ENCODE measurements at regions not wholly inside any gene's neighbourhood (a gene's known extent, or its start where the extent isn't known, plus 50 kb on each side); places are given as distances from the start of the nearest gene placed in this dataset.
"Not testable (repeated sequence)": the region's sequence is repeated elsewhere in the genome, so short reads cannot be mapped to it uniquely, and the experiment has no call there.

DNA sequence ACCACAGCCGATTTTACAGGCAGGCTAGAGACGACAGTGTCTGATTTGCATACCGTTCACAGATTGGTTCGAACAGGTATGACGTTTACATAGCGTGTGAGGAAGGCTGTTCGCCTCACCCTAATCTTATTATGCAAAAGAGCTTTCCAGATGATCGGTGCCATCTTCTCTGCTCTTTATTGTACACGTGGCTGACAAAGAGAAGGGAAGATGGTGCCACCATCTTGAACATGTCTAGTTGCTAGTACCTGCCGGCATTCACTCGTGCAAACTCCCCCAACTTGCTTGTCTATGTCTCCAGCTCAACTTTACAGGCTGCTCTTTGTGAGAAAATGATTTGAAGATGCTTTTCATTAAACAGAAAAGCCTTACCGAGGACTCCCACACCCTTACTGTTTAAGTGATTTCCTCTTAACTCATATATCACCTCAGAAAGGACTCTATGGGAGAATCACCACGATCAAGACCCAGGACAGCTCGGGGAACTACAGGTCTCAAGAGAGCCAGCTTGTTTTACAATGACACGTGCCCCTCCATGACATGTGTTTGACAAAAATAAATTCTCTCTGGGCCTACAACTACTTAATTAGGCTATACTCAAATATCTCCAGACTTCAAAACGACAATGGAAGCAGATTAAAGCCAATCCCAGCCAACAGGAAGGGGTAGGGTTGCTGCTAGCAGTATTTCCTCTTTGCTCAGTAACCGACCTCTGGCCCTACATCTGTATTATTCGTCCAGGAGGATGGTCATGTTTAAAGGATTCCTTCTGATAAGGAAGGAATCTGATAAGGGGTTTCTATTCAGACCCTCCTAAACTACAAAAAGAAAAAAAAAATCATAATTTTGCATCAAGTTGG lies 480.6 kb downstream of the TMEM114 start:
- DNase-seq = no peak

DNA sequence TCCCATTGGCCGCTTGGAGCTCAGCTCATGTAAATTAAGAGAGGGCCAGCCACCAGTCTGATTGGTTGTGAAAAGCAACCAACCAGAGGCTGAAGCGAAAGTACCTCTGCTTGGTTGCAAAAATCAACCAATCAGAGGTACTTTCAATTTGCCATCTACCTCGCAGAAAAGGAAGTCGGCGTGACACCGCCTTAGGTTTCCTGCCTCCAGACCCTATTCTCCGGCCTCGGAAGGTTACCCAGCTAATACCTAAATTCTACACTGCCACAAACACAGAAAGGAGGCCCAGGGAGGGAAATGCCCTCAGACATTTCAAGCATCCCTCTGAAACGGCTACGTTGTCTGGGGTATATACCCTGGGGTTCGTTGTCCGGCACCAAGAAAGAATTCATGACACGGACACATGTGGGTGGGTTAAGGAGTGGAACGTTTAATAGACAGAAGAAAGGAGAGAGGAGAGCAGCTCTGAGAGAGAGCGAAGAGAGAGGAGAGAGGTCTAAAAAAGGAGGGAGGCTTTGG lies 481.3 kb downstream of the TMEM114 start:
- DNase-seq = no peak

DNA sequence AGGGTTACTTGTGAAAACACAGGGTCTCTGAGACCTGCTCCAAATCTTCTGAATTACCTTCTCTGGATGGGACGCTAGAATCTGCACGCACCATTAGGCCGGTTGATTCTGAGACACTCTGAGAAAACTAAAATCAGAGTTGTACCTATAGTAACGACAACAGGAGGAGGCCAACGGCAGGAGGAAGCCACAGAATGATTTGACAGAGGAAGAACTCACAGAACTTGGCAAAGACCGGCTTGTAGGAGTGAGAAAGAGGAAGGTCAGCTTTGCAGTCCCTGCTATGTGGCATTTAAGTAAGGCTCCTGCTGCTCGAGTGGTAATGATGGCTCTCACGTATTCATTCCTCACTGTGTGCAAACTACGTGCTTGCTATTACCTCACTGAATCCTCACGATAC lies 483.0 kb downstream of the TMEM114 start:
- DNase-seq = no peak

DNA sequence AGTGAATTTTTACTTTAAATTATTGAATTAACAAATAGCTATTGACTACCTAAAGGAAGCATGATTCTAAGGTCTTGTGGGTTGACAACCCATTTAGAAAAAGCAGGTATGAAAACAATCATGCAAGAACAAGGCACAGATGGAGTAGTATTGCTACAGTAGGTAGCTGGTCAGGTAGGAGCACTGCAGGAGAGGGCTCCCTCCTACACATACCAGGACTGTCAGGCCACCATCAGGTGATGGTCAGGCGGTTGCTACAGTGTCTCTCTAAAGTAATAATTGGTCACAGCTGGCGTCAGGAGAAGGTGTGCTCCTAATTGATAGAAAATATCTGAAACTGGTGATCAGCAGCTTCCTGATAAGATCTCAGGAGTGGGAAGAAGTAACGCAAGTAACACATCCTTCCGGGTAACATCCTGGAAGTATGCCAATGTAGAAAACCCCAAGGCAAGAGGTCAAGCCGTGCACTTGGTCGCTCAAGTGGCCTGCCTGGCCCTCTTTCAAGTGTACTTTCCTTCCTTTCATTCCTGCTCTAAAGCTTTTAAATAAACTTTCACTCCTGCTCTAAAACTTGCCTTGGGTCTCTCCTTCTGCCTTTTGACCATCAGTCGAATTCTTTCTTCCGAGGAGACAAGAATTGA lies 486.5 kb downstream of the TMEM114 start:
- DNase-seq = no peak

DNA sequence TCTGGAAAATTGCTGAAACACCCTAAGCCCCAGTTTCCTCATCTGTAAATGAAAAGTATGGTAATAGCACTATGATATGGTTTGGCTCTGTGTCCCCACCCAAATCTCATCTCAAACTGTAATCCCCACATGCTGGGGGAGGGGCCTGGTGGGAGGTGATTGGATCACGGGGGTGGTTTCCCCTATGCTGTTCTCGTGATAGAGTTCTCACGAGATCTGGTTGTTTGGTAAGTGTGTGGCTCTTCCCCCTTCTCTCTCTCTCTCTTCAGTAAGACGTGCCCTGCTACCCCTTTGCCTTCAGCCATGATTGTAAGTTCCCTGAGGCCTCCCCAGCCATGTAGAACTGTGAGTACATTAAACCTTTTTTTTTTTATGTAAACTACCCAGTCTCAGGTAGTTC lies 490.7 kb downstream of the TMEM114 start:
- DNase-seq = no peak

DNA sequence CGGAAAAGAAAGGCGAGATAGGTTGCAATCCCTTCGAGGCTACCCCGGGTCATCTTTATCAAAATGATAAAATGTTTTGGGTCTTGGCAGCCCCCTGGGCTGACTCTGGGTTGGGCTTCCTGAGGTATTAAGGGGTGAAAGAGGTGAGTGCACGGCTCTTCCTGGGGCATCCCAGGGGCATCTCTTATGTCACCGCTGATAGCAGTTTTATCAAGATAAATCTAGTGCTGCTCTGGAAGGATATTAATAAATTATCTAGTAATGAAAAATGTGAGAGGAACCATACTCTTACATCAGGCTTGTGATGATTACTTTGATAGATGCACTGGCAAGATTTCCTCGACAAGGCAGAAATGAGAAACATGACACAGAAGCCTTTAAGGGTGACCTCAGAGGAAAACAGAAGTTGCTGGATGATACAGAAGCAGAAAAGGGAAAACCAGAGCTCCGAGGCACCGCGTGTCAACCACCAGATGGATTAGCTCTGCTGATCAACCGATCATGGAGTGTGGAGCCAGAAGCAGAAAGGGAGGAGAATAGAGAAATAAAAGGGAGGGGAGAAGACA lies 491.3 kb downstream of the TMEM114 start:
- DNase-seq = no peak

DNA sequence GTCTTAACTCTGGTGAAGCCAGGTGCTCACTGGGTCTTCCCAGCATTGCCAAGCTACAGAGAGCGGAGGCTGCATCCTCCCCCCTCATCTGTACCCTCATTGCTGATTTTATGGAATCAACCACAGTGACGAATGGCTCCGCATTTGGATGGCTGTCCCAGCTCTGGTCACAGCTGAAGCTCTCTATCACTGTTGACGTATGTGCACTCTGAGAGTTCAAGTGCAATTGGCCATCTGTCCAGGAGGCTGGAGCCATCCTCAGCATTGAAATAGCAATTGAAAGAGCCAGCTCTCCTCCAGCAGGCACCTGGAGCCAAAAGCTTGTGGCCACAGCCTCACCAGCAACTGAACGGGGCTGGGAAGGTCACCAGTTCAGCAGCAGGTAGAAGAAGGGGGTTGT lies 494.1 kb downstream of the TMEM114 start:
- no peak for DNase-seq

DNA sequence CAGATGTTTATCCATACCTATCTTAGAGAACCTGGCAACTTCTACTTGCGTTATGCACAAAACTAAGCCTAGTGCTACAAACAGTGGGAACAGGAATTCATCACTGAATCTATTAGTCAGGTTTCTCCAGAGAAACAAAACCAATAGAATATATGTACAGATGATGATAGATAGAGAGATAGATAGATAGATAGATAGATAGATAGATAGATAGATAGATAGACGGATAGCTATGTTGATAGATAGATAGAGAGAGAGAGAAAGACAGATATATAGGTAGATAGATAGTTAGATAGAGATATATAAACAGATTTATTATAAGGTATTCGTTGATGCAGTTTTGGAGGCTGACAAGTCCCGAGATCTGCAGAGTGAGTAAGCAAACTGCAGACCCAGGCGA lies 495.6 kb downstream of the TMEM114 start:
- DNase-seq = no peak

DNA sequence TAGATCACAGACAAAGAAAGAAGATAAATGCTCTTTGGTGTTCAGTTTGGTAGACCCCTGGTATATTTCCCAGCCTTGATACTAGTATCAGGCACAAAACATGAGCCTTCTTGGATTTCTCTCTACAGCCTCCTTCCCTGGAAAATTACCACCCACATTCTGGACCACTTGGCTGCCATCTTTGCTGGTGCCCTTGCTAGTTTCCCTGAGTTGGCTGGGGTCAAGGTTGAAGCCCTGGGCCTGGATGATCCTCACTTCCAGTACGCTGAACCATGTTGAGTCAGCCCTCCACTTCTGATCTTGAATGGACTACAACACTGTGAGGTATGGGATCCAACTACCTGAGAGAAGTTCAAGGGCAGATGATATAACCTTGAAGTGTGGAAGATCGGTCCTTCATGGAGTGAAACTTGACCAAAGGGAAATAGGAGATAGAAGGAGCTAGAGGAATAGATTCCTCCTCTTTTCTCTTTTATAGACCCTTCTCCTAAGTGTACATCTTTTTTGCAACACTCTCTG lies 501.4 kb downstream of the TMEM114 start:
- no peak for DNase-seq

DNA sequence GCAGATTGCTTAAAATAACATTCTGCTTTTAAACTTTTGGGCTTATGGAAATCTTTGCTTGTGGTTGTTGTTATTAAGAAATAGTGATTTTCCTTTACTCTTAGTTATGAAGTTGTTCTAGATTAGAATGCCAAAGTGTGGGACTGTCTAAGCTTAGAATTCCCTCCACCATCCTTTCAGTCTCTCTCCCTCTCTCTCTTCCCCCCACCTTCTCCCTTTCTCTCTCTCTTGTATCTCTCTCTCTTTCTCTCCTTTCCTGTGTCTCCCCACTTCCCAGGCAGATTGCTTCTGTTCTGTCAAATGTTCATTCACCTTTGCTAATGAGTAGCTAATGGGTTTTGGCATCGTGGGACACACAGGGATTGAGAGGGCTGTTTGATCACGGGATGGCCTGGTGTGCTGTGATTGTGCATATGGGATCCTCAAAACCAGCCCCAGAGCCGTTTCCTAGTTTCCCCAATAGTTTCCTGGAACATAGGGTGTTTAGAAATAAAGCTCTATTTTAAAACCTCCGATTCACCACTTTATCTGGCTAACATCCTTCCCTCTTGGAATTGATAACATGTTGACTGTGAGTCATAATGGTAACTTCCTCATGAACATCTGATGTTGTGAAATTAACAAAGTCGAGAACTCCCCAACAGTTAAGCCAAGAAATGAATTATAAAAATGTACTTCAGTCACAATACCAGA lies 502.6 kb downstream of the TMEM114 start:
- no peak for DNase-seq

DNA sequence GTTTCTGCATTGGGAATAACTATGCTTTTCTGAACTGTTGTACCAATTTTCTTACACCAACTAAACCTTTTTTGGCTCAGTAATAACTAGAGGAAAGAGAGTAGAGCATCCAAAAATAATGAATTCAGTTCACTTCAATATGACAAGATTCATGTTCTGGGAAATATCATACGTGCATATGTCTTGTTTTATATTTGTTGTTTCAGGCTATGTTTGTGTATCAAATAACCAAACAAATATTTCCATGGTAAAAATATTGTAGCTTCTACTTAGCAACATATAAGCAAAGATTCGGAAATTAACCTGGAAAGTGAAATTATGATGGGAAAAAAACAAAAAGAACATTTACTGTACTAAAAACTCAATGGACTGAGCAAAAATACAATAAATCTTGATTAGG lies 503.2 kb downstream of the TMEM114 start:
- no peak for DNase-seq

DNA sequence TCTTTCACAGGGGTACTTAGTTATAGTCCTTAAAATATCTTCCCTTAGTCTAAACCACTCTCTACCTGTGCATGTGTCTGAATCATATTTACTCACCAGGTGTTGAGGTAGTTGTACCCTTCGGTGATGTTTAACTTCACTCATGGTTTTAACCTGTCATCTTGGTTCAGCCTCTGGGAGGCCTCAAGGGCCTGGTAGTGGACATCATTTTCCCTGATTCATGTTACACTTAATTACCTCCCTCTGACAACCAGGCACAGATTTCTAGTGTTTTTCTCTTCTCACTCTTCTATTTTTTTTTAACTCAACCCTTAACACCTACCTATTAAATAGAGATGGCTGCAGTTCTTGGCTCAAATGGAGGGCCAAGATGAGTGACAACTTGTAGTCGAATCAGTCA lies 505.4 kb downstream of the TMEM114 start:
- no peak for DNase-seq

DNA sequence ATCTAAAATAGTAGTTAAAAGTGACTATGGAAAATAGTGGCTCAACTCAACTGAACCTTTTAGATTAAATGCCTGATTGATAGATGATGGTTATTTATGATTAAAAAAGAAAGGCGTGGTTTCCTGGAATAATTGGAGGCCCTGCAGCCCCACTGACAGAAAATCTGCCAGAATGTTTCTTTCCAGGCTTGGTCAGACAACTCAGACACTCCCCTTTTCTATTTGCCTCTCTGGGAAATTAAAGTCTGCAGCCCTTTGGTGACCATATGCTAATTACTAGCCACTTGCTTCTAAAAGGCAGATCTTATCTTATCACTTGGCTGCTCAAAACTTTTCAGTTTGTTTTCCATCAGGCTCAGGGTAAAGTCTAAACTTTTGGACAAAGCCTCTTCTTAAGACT lies 506.0 kb downstream of the TMEM114 start:
- no peak for DNase-seq

DNA sequence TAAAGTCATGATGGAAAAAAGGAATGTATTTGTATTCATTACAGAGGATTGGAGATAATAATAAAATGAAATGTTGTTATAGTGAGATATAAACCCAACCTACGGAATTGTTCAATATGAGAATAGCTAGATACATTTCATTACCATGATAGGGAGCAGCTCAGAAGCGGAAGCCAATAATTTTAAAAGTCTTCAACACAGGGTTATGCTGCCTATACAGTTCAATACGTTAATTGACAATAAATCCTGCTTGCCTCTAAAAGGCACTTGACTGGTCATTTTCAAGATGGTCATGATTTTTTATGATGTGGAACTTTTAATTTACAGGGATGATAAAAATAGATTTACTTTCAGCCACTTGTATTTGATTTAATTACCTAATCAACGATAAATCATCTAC lies 506.8 kb downstream of the TMEM114 start:
- DNase-seq = no peak

DNA sequence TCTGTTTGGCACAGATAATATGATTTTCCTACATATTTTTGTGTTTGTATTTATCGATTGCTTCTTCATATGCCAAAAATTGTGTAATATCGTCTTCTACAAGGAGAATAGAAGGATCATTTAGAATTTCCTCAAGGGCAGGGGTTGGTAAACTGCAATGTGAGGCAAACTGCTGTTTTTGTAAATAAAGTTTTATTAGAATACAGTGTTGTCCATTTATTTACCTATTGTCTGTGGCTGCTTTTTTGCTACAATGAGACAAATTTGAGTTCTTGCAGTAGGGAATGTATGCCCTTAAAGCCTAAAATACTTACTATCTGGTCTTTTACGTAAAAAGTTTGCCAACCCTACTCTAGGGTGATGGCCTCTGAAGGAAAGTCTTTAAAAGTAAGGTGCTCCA lies 509.5 kb downstream of the TMEM114 start:
- DNase-seq = no peak

DNA sequence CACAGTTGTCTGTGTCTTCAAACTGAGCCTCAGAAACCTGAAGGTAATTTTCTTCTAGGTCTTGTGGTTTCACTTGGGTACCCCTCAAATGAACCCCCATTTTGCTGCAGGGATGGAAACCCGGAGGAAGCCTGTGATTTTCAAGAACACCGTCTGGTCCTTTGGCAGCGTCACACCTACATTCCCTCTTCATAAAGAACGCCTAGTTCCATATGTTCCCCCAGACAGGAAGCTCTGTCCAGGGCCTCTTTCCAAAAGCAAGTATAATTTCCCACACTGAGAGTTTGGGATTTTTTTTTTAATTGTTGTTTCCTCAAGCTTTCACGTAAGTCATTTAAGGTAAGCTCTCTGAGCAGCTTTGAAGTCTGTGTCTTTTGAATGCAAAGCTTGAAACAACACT lies 515.0 kb downstream of the TMEM114 start:
- DNase-seq = no peak

DNA sequence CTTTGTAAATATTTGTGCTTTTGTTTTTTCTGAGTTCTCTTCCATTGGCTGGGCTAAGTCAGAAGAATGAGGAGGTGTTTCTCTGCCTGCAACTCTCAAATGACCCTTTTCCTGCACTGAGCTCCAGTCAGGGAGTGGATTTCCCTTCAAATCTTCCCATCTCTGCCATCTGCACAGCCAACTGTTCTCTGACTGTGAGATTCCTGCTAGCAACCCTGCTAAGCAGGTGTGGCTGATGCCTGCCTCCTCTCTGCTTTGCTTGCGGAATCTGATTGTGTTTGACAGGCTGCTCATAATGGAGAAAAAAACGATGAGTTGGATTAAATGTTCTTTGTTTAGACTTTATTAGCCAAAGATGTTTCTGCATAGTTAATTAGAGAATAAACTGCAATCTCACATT lies 519.8 kb downstream of the TMEM114 start:
- no peak for DNase-seq

DNA sequence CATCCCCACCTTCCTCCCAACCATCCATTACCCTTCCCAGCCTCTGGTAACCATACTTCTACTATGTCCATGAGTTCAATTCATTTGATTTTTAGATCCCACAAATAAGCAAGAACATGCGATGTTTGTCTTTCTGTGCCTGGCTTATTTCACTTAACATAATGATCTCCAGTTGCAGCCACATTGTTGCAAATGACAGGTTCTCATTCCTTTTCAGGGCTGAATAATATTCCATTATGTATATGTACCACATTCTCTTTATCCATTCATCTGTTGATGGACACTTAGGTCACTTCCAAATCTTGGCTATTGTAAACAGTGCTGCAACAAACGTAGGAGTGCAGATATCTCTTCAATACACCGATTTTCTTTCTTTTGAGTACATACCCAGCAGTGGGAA lies 522.1 kb downstream of the TMEM114 start:
- DNase-seq = not testable (repeated sequence)

DNA sequence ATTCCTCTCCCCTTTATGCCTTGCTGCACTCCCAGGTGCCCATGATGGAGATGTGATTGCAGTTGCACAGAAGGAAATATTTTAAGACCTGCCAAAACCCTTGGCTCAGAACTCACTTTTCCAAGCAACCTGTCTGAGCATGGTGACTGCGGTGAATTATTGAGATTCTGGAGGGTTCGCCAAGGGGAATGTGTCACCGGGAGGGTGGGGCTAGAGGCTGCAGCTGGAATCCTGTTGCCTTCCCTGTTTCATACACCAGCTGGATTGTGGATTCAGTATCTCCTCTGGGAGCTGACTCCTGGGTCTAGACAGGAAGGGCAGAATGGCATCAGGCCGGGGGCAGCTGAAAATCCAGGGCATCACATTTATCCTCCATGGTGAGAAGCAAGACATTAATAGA lies 527.2 kb downstream of the TMEM114 start:
- no peak for DNase-seq

DNA sequence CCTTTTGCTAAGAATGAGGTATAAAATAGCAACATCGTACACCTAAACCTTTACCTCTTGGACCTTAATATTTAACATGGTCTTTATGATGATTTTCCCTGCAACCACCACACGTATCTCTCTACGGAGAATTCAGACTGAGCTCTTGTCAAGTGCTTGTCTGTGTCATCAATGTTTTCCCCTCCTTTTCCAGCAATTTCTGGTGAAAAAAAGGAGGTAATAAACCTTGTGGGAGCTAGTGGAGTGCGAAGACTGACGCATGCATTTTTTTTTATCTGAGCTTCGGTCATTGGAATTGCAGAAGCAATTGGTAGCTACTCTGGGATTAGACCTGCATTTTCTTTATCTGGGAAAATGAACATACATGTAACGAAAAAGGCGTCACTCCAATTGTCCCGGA lies 527.6 kb downstream of the TMEM114 start:
- DNase-seq = no peak

DNA sequence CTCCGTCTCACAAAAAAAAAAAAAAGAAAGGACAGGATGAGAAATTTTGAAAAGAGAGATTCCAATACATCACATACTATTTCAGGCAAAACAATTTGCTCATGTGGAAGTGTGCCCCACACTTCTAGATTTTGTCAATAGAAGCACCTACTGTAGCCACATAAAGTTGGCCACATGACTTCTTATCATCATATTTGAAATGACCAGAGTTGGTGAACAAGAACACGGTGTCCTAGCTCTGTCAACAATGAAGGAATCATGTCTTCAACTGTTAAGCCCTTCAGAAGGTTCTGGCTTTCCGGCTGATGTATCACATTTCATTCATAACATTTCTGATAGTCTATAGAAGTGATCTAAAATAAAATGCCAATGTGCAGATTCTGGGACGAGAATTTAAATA lies 534.5 kb downstream of the TMEM114 start:
- no peak for DNase-seq

DNA sequence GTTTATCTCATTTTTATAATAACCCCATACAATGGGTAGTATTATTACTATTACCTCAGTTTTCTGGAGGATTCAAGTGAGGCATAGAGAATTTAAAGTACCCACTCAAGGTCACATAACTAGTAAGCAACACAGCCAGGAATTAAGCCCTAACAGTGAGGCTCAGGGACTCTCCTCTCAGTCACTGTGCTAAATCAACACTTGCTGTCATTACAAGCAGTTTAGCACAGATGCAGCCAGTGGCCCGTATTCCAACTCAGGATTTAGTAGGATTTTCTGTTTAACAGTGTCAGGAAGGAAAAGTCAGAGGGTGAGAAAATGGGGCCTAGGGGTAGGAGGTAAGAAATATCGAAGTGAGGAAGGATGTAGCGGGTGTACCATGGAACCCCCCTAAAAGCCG lies 536.9 kb downstream of the TMEM114 start:
- DNase-seq = no peak

DNA sequence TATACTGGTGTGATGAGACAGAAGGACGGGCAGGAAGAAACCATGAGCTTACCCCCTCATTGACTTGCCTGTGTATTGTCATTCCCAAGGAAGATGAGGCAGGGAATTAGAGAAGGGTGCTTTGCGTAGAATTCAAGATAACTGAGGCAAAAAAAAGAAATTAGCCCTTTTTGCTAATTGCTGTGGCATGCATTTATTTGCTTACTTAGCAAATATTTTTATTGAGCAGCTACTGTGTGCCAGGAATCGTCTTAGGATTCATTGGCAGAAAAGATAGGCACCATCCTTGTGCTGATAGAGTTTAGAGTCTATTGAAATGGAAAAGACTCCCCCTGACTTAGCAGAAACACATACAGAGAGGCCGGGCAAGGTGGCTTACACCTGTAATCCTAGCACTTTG lies 541.9 kb downstream of the TMEM114 start:
- no peak for DNase-seq
